GM21390 (cell line): ENCODE measurements at regions not wholly inside any gene's neighbourhood (a gene's known extent, or its start where the extent isn't known, plus 50 kb on each side); places are given as distances from the start of the nearest gene placed in this dataset.

ENCODE experiments used
- ATAC-seq: cut with Tn5 transposase; IDR thresholded peaks from one replicate; pipeline ENCODE4 v1.9.1; 2021; ENCODE audit not compliant: unreplicated experiment

DNA sequence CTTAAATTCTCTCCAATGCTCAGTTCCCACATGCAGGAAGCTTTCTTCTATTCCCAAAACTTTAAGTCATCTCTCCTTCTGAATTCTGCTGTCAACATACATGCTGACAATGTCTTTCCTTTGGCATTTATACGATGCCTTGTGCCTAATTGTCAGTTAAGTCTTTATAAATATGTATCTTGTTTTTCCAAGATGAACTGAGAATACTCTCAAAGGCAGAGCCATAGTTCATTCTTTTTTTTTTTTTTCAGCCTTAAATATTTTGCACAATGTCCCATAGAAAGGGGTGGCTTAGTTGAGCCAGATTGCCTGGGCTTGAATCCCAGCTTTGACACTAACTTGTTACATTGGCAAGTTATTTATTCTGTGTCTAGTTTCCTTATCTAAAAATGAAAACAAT is 210.6 kb downstream of the QDPR start:
- ATAC-seq: no peak

DNA sequence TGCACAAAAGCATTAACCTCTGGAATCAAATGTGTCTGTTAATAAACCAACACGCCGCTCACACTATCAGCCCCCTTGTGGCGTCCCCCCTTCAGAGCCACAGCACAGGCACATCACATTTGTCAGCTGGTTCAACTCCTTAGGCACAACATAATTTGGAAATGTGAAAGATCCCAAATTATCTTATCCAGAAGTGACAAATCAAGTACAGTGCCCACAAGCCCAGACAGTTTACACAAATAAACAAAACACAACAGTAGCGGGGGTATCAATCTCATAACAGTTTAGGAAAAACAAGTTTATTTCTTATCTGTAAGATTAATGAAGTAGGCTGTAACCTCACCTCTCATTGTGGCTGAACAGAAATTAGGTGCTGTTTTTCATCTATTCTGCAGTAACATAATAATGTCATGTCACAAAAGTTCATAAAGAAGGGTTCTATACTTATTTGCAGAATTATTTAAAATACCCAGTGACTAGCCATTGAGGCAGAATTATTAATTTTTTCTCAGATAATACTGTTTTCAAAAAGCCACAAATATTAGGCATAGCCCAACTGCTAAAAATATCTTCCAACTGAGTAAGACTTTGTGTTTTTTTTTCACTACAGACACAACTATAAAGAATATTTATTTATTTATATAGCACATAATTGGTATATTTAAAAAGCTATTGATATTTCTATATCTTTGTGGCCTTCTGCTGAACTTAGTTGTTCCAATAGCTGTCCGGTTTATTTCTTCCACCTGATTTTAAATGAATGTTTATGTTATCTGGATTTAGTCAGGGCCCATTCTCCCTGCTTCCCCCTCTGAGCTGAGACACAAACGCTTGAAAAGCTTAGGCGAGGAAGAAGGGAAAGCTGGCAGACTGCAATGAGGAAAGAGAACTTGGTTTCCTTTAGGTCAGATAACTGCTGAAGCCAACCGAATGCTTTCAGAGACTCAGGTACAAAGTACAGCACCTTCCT is 214.7 kb downstream of the QDPR start:
- no peak for ATAC-seq

DNA sequence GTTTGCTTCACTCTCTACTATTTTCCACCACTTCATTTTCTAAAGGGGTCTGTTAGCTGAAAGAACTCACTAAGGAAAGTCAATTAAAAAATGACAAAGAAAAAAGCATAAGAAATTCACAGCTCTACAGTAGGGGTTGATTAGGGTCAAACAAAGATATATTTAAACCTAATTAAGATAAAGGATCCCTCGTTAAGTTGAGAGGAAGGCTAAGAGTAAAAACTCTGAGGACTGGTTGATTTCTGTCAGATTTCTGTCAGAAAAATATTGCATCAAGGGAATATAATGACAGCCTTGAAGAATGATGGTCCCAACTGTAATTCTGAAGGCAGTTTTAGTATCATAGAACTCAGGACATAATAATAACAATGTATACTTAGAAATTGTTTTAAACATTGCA is 218.0 kb downstream of the QDPR start:
- no peak for ATAC-seq

DNA sequence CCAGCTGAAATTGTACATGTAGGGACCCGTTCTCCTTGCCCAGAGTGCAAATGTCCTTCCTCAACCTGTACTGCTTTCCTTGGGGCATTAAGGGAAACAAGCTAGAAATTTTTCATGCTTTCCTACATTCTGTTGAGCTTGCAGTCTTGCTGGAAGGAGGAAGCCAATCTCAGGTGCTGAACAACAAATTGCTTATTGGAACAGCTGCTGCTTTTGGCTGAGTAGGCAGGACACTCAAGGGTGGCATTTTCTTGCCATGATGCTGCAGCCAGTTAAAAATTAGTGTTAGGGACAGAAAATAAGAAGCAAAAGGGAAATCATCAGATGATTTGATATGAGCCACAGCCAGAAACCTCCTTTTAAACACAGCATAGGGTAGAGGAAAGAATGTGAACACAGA is 223.7 kb downstream of the QDPR start:
- no peak for ATAC-seq

DNA sequence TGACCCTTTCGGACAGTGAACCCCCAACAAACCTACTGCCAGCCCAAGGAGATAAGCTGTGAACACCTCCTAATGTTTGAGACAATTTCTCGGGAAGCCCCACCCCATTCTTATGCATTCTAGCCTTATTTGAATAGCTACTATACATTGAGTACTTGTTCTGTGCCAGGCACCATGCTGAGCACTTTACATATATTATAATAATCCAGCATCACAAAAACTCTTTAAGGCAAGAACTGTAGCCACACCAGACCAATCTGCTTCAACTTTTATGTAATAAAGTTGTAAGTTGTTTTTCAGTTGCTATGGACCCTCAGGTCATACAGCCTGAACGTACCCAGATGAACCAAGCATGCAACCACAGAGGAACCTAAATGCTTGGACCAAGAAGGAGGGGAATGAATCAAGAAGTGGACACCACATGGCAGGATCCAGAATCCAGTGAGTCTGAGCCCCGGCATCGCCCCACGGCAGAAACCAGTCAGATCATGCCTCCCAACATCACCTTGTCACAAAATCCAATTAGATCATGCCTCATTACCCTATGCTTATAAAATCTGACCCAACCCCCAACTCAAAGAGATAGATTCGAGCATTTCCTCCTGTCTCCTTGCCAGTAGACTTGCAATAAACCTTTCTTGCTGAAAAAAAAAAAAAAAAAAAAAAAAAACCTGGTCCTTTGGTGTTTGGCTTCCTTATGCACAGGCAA is 225.0 kb downstream of the QDPR start:
- no peak for ATAC-seq

DNA sequence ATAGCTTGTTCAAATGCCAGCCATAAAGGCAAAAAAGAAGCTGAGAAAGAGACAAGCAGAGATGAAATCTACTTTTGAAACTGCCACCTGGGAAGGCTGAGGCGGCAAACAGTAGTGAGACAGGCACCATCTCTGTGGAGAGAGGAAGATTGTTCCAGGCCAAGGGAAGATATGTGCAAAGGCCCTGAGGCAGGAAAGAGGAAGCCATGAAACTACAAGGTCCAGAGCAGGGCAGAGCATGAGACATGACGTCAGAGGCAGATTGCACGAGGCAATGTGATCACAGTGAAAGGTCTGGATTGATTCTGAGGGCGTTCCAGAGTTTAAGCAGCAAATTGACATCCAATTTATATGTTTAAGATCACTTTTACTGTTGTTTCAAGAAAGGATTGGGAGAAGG is 226.1 kb downstream of the QDPR start:
- ATAC-seq: no peak

DNA sequence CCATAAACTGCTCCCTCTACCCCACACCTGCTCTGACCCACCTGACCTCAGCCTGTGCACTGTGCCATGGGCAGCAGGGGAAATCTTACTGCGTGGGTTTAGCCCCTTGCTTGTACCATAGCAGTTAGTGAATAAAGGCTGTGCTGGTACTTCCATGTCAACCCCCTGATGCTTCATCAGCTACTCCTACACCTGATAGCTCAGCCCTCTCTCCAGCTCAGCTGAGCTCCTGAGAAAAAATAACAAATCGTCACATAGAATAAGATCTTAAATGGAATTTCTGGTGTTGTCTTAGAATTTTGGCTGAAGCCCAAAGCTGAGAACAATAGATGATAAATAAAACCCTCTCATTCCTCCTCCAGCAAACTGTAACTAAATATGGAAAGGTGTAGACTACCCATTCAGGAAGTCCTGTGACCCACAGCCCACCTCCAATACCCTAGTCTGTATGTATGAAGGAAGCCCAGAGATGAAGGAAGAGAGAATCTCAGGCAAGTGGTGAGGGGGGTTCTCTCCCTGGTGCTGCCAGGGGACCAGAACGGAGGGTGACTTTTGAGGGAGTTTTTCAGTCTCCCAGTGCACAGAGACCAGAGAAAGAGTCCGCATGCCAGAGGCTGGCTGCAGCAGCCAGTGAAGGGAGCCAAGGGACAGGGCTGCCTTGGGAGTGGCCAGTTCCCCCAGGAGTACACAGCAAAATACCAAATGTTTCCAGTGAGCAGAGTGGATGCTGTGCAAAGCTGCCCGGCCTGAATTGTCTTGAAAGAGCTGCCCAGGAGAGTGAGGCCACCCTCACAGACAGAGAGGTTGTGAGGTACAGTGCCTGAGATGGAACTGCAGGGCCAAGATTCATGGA is 227.3 kb downstream of the QDPR start:
- ATAC-seq: no peak

DNA sequence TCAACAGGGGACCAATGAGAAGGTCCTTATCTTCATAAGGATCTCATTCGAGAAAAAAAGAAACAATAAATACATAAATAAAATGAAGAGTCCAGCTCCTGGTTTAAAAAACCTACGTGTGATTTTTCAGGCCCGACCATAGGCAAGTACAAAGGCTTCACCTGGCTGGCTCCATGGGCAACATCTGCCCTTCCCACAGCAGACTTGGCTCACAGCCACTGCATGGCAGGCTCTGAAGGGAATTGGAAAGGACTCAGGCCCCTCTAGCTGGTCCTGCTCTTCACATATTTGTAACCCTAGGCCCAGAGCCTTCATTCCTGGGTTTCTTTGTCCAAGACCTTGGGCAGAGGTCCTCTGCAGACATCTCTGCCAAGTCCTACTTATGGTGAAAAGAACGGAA is 228.1 kb downstream of the QDPR start:
- ATAC-seq: no peak

DNA sequence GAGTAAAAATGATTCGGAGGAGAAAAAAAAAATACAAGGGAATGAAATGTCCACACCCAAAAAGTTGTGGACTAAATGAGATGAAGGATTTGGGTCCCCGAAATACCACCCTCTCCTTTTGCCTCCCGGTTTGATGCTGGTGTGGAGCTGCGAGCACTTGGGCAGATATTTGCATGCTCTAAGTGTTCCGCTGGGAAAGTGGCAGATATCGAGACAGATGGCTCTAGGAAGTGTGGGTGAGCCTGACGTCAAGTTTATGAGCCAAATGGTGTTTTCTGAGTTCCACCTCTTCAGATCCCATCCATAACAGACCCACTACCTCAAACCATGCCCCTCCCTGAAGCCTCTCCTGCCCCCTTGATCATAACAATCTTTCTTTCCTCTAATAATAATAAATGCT is 228.6 kb downstream of the QDPR start:
- no peak for ATAC-seq

DNA sequence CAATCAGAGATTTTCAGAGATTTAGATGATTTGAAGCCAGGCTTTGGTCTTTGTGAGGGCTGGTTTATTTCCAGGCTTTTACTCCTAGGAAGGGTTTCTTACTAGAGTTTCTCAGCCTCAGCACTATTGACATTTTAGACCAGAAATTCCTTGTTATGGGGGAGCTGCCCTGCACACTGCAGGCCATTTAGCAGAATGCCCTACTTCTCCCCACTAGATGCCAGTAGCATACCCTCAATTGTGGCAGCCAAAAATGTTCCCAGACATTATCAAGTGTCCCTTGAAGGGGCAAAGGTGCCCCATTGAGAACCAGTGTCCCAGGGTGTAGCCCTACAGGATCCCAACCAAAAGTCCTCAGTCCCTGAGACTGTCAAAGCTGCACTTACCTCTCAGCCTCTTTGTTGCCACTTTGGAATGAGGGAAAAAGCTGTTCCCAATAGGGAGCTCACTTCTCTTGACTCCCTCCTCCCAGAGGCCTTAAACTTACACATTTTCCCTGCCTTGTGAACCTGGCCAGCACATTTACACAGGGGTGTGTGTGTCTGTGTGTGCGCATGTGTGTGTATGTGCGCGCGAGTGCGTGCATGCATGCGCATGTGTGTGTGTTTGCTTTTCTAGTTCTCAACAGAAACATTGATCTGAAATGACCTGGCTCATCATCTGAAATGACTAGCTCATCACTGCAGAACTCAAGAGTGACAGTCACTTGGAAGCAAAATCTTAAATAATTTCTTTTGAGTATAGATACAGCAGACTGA is 231.4 kb downstream of the QDPR start:
- no peak for ATAC-seq

DNA sequence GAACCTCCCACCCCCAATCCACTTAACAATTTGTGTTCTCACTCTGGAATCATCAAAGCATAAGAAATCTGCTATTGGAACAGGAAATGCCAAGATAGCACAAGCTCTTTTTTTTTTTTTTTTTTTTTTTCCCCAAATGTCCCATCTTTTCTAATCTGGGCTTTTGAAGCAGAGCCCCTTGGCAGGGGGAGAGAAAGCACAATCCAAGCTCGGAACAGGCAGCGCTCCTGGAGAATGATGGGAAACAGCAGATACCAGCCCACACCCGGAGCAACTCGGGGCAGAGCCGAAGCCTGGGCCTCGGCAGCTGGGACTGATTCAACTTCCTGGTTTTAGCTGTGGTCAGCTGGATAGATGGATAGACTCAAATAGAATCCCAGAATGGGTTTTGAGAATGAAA is 235.1 kb downstream of the QDPR start:
- ATAC-seq: no peak

DNA sequence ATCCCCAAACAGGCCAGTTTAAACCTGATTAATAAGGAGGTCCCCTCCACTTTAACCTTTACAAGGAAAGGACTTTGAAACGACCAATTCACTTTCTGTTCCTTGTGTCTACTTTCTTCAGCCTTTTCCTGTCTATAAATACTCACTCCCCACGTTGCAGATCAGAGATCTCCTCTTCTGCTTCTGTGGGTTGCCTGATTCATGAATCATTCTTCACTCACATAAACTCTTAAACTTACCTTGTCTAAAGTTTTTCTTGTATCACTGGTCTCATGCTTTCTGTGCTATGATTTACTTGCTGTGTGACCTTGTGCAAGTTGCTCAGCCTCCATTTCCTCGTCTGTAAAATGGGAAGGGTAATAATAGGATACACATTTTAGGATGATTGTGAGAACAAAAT is 236.1 kb downstream of the QDPR start:
- ATAC-seq: no peak

DNA sequence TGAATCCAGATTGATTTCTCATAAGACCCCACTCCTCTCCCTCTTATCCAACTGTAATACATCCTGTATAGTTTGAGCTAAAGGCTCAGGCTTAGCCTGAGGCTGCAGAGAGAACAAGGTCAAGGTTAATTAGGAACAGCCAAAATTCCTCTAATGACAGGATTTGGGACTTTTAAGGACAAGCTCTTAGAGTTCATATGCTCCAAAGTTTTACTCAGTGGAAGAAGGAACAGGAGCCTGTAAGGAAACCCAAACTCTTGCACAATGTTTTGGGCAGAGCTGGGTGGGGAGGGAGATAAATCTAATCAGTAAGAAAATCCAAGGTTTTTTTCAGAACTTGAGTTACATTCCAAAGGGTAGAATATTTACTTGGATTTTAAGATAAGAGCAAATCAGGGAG is 238.8 kb downstream of the QDPR start:
- ATAC-seq: no peak

DNA sequence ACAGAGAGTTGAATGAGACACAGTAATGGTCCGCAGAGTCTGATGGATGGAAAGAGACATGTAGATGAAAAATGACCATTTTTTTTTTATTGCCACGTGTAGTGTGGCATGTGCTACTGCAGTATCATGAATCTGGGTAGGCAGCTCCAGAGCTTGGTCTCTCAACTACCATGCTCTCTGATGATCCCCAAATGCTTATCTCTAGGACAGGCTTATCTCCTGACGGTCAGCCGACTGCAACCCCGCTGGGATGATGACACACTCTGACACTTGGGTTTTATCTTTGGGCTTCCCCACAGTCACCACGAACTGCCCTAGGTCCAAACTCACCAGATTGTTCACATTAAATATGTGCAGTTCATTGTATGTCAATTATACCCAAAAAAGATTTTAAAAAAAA is 239.7 kb downstream of the QDPR start:
- ATAC-seq: no peak

DNA sequence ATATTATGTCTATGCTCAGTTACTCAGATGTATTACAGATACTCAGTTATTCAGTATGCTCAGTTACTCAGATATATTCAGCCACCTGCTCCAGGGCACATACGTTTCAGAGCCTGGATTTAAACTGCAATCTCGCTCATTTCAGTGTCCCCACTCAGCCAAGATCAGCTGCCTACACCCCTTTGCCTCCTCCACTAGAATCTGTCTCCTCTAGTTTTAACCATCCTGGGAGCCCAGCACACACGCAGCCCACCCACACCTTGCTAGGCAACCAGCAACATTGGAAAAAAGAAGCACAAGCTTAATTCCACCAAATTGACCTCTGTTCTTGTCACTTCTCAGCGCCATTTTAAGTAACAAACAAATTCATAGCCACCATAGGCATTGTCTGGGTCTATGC is 246.2 kb downstream of the QDPR start:
- no peak for ATAC-seq

DNA sequence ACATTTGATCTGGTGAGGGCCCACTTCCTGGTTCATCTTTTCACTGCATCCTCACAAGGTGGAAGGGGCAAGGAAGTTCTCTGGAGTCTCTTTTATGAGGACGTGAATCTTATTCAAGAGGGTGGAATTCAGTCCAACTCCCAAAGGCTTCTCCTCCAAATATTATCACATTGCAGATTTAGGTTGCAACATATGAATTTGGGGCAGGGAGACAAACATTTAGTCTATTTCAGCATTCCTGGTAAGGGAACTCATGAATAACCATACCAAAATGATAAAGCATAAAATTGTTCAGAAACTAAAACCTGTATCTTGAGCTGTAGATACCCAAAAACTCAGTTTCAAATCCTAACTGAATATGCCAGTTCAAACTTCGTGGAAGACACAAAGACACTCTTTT is 246.8 kb downstream of the QDPR start:
- ATAC-seq: no peak

DNA sequence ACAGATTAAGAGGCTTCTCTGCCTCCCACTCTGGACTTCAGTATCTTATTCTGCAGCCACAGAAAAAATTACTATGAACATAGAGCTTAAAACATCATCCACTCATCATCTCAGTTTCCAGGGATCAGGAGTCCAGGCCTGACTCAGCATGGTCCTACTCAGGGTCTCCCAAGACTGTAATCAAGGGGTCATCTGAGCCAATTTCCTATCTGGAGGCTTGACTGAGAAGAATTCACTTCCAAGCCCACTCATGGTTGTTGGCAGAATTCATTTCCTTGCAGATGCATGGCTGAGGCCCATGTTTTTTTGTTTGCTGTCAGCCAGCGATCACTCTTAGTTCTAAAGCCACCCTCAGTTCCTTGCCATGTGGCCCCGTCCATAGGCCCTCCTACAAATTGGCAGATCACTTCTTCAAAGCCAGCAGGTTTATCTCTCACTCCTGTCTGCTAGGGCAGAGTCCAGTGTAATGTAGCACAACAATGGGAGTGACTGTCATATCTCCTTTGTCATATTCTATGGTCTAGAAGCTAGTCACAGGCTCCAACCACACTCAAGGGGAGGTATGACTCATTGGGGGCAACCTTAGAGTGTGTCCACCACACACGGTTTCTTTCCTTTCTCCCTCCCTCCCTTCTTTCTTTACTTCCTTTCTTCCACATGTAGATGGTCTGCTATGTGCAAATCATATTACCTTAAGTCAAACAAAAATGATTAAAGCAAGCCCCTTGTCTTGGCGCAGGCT is 251.6 kb downstream of the QDPR start:
- ATAC-seq: no peak

DNA sequence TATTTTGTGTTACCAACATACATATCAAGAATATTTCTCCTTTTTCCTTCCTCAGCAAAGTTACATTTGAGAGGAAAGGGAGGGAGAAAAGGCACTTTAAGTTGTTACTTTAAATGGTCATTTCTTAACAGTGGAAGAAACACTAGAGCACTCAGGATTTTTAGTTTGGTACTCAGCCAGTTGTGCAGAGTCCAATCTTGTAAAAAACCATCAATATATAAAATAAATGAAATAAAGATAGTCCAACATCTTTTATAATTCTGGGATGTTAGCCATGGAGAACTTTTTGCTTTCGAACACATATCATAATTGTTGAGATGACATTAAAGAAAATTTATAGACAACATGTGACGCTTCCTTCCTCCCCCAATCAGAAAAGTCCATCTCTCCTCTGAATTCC is 253.8 kb downstream of the QDPR start:
- no peak for ATAC-seq

DNA sequence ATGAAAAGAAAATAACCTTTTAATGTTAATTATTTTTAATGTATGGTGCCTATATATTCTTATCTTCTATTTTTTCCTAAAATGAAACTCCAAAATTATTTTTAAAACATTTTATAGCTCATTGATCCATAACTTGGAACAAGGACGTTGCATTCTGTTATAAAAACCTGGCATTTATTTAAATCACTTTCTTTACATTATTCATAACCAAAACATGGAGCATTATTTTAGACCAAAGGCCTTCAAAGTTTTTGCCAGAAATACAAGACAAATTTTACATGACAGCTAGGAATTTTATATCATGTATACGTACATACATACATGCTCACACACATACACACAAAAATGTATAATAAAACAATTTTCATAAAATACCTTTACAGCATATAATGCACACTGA is 259.8 kb downstream of the QDPR start:
- no peak for ATAC-seq

DNA sequence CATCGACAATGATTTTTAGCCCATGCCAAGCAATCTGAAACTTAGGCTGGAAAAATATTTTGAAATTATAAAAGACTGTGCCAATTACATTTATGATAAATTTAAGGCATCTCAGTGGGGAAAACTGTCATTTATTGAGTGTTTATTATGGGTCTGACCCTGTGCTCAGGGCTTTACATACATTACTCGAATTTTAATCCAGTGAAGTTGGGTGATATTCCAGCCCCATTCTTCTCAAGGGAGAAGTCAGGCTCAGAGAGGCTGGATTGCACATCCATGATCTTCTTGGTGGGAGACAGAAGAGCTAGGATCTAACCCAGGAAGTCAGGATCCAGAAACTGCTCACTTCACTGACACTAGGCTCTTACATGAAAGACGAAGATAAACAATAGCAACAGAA is 260.8 kb downstream of the QDPR start:
- ATAC-seq: no peak
